Stimulated activated CD8-positive, alpha-beta memory T cell treated with anti-CD3 and anti-CD28 coated beads, Interleukin-7, amount 100 ng/mL, for 4 hours (primary cell): ENCODE measurements at regions not wholly inside any gene's neighbourhood (a gene's known extent, or its start where the extent isn't known, plus 50 kb on each side); places are given as distances from the start of the nearest gene placed in this dataset.
"Not testable (repeated sequence)": the region's sequence is repeated elsewhere in the genome, so short reads cannot be mapped to it uniquely, and the experiment has no call there.

Source experiments
- DNase-seq, 2 donors: peaks; one replicate each; pipeline ENCODE4 v3.0.0-alpha.2; 2020; ENCODE audit warnings: low read depth in 2 of 2

GRCh38 chr6:27742833-27743573 lies 169.2 kb downstream of the OR2B2 start:
- DNase-seq, result no peak

DNA sequence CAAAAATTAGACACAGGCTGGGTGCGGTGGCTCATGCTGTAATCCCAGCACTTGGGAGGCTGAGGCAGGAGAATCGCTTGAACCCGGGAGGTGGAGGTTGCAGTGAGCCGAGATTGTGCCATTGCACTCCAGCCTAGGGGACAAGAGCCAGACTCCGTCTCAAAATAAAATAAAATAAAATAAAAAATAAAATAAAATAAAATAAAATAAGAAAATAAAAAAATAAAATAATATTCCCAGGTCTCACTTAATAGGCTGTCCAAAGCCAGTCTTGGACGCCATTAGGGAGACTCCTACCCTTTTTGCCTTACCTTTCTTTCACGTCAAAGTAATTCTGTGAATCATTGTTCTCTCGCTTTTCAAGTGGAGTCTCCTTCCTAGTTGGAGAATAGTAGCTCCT lies 172.3 kb downstream of the OR2B2 start:
- DNase-seq, result not testable (repeated sequence)

GRCh38 chr6:27736686-27737085 lies 175.5 kb downstream of the OR2B2 start:
- no peak for DNase-seq

DNA sequence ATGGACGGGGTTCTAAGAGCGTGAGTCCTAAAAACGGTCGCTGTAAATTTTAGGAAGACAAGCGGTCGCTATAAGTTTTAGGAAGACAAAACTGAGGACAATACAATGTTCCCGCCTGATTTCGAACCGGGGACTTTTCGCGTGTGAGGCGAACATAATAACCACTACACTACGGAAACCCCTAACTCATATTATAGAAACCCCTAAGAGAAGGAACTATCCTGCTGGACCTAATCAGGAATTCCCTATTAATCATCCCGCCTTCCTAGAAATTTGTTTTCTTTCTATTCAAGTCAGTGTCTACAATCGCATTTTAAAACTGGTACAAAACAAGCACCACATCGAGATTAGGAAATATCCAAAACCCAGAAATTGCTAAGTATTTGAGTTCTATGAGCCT lies 183.8 kb downstream of the OR2B2 start:
- no peak for DNase-seq

GRCh38 chr6:27726619-27727023 lies 185.6 kb downstream of the OR2B2 start:
- no peak for DNase-seq

DNA sequence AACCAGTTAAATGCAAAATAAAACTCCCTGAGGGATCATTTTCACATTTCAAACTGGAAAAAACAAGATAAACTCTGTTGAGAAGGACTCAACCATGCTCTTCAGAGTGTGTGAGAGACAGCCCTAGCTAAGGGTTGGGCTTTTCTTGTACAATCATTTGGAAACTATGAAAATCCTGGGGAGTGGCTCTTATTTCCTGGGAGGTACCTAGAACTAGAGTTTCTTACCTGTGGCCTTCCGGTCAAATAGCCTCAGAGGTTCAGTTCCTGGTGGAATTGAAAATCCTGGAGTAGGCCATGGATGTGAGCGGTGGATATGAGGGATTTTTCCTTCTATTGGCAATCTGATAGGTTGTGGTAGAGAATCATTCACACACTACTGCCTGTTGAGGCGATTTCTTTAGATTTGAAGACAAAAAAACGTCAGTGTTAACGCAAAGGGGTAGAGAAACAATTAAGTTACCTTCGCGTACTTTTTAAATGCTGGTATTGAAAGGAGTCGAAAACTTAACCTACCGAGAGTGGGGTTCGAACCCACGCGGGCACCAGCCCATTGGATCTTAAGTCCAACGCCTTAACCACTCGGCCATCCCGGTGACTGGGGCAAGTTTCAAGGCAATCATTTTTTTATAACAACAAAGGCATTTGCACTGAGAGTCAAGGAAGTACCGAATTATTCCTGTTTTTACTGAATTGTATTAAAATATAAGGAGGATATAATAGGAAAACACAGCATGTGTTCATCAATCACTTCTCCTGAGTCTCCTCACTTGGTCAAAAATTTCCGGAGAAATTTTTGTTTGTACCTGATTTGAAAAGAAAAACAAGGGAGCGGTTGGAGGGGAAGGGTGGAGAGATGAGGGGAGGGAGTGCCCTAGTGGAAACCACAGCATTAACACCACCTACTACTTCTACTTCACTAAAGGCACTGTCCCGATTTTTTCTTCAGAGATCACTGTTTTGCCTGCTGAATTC lies 191.3 kb downstream of the OR2B2 start:
- no peak for DNase-seq

DNA sequence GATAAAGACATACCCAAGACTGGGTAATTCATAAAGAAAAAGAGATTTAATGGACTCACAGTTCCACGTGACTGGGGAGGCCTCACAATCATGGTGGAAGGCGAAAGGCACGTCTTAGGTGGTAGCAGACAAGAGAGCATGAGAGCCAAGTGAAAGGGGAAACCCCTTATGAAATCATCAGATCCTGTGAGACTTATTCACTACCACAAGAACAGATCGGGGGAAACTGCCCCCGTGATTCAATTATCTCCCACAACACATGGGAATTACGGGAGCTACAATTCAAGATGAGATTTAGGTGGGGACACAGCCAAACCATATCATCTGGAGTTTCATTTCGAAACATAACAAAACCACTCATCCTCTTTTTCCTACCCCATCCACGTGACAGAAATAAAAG lies 193.2 kb downstream of the OR2B2 start:
- DNase-seq, result not testable (repeated sequence)

GRCh38 chr6:27706431-27706830 lies 205.8 kb downstream of the OR2B2 start:
- no peak for DNase-seq

GRCh38 chr6:27700337-27700736 lies 211.9 kb downstream of the OR2B2 start:
- no peak for DNase-seq

DNA sequence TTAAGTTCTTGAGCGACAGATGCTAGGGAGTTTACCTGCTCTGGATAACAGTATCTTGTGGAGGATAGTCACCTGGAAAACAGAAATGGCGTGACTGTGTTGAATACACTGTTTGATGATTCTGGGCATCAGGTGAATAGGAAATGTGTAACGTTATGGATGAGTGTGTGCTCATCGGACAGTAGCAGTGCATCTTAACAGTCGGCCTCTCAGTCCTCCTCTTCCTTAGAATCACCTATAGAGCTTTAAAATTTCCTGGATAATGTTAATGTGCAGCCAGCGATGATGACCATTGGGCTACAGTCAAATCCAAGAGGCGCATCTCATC lies 217.7 kb downstream of the OR2B2 start:
- no peak for DNase-seq

GRCh38 chr6:27693766-27694546 lies 218.2 kb downstream of the OR2B2 start:
- DNase-seq, result peak in 1 of 2 donors; percentile 20

- DNase-seq, result not testable (repeated sequence)
These were observed 219.2 kb upstream of the ZNF184 start for GRCh38 chr6:27692133-27692532.

- peak; percentile 65 to 81 for DNase-seq
These were observed 215.2 kb upstream of the ZNF184 start for GRCh38 chr6:27688014-27688586.

- DNase-seq, result peak; percentile 62 to 65
These were observed 214.5 kb upstream of the ZNF184 start for GRCh38 chr6:27687154-27688013.

- no peak for DNase-seq
These were observed 212.4 kb upstream of the ZNF184 start for GRCh38 chr6:27685279-27685678.

GRCh38 chr6:27684264-27685211 lies 211.6 kb upstream of the ZNF184 start:
- DNase-seq, result peak in 1 of 2 donors; percentile 34

DNA sequence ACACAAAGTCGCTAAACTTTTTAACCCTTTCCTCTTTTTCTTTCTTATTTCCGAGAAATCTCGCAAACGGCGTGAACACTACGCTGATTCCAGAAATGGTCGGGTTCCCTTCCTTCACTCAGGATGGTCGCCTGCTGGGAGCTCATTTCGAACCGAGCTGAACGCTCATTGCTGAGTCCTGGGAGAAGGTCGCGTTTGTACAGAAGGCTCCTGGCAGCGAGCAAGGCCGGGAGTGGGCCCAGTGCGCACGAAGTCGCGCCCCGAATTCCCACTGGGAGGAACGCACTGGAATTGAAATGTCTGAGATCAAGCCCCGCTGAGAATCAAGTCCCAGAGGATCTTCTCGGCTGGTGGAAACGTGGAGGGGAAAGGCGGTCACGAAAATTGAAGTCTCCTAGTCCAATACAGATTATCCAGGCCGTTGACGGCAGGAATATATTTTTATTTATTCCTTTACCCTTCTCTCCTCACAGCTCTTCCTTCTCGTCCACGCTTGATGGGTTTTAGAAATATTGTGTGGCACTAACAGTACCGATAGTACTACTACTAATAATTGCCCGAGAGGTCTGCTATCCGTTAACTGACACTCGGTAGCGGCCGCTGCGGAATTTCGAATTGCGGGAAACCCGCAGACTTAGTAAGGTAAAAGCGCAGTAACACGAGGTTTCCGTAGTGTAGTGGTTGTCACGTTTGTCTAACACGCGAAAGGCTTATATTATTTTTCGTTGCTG lies 207.2 kb upstream of the ZNF184 start:
- no peak for DNase-seq

DNA sequence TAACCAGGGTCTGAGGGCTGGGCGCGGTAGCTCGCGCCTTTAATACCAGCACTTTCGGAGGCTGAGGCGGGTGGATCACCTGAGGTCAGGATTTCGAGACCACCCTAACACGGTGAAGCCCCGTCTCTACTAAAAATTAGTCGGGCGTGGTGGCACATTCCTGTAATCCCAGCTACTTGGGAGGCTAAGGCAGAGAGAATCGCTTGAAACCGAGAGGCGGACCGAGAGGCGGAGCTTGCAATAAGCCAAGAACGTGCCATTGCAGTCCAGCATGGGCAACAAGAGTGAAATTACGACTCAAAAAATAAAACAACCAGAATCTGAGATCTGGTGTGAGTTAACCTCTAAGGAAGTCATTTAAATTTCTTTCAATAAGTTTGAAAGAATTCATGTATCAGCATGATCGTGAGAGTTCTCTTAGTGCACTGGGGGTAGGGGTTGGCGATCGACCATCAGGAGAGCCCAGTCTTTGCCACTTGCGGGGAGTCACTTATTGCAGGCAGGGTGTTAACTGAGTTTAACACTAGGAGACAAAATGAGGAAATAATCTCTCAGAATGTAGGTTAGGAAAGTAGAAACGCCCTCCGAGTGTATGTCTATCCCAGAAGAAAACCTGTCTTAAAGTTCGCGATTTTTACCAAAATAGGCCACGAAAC lies 206.5 kb upstream of the ZNF184 start:
- DNase-seq, result no peak
